Spleen (tissue), 11 donors: ENCODE measurements at regions not wholly inside any gene's neighbourhood (a gene's known extent, or its start where the extent isn't known, plus 50 kb on each side); places are given as distances from the start of the nearest gene placed in this dataset.
A peak's percentile ranks its signal among the peaks of the same experiment; 100 is the strongest.
"Not testable (repeated sequence)": the region's sequence is repeated elsewhere in the genome, so short reads cannot be mapped to it uniquely, and the experiment has no call there.

ENCODE experiments used
- DNase-seq: peaks from one replicate; pipeline ENCODE4 v3.0.0-alpha.2; 2020
- H3K27ac ChIP-seq, 8 donors: fragments of 200-600 bp; sonication (generic) in 7 of 8; 1 replicate in 4 of 8; 2 replicates in 4 of 8; pipeline versions ENCODE4 v1.5.0 to v1.8.0; 2016 to 2021; ENCODE audit warnings: inconsistent platforms in 4 of 8, mild to moderate bottlenecking in 4 of 8, moderate library complexity in 1 of 8
- H3K27me3 ChIP-seq, 7 donors: fragments of 200-600 bp; sonication (generic) in 6 of 7; replicated peaks in 1 of 7; 1 replicate in 4 of 7; 2 replicates in 3 of 7; pipeline versions ENCODE4 v1.5.0 to v1.8.0; 2016 to 2021; ENCODE audit warnings: inconsistent platforms in 3 of 7, mild to moderate bottlenecking in 1 of 7
- H3K36me3 ChIP-seq, 6 donors: fragments of 200-600 bp; sonication (generic) in 5 of 6; 1 replicate in 4 of 6; 2 replicates in 2 of 6; pipeline versions ENCODE4 v1.5.0 to v1.8.0; 2016 to 2021; ENCODE audit warnings: inconsistent platforms in 2 of 6
- H3K4me1 ChIP-seq, 6 donors: fragments of 200-600 bp; sonication (generic) in 5 of 6; 1 replicate in 3 of 6; 2 replicates in 3 of 6; pipeline versions ENCODE4 v1.5.0 to v1.8.0; 2016 to 2021; ENCODE audit warnings: inconsistent platforms in 3 of 6
- H3K4me3 ChIP-seq, 8 donors: fragments of 200-600 bp; sonication (generic) in 7 of 8; 1 replicate in 4 of 8; 2 replicates in 4 of 8; pipeline versions ENCODE4 v1.5.0 to v1.8.0; 2016 to 2021; ENCODE audit warnings: inconsistent platforms in 4 of 8, mild to moderate bottlenecking in 4 of 8, moderate library complexity in 2 of 8
- H3K9me3 ChIP-seq, 8 donors: fragments of 200-600 bp; sonication (generic) in 7 of 8; 1 replicate in 4 of 8; 2 replicates in 4 of 8; pipeline versions ENCODE4 v1.5.0 to v1.8.0; 2016 to 2021; ENCODE audit warnings: inconsistent platforms in 4 of 8
- CTCF ChIP-seq, 11 experiments: fragments of 200-600 bp in 7 of 11; fragments of 450-650 bp in 4 of 11; sonication (generic) in 4 of 11; IDR thresholded peaks in 8 of 11; conservative IDR thresholded peaks in 3 of 11; 1 replicate in 7 of 11; 2 replicates in 4 of 11; pipeline versions ENCODE4 v1.4.0 to v1.8.0; 2016 to 2021; ENCODE audit warnings: antibody characterized with exemption in 11 of 11, inconsistent platforms in 4 of 11, mild to moderate bottlenecking in 1 of 11
- POLR2A ChIP-seq, 3 donors: fragments of 450-650 bp; IDR thresholded peaks; one replicate each; pipeline ENCODE4 v1.5.1; 2017; ENCODE audit warnings: antibody characterized with exemption in 3 of 3, mild to moderate bottlenecking in 1 of 3
- POLR2AphosphoS5 ChIP-seq, 3 donors: sonication (generic); formaldehyde crosslinking; IDR thresholded peaks; one replicate each; pipeline ENCODE4 v1.5.1; 2017; ENCODE audit warnings: antibody characterized with exemption in 3 of 3
- WGBS, 5 donors: extraction: QIAGEN DNeasy Blood & Tissue Kit in 3 of 5; methylation state at CpG; one replicate each; pipeline versions ENCODE4 v1.1.5 to v1.1.7; 2013 to 2018; 5-methylcytosine and 5-hydroxymethylcytosine counted together
- intact Hi-C: fragments of 100-400 bp; cut with DNase I; formaldehyde crosslinking; loops from one replicate; pipeline ENCODE4 v1.15.0; 2023; ENCODE audit warnings: low total_unique reads
- donor health status: healthy with polysubstance abuse.
- donor health status: DM: no; HTN: no; CAD: no; lungs with moderate emphysema.
- donor health status: DM: no; HTN: no; CAD: no.
- donor health status: Bipolar disorder and iron deficiency.
- donor health status: healthy.
- donor health status: DM: no; HTN: no; CAD: no.
- donor health status: DM: yes; HTN: yes; CAD: no.

GRCh38 chr7:24392774-24393173 lies 108.8 kb downstream of the NPY start:
- H3K9me3 ChIP-seq, result no peaks in the 10 kb centered on the region
- TF ChIP-seq POLR2AphosphoS5 (IDR thresholded peaks at IDR 0.05) (no peak), CTCF (IDR thresholded peaks at IDR 0.05 in 8 of 11, conservative IDR thresholded peaks at IDR 0.05 in 3 of 11) (no peak), POLR2A (IDR thresholded peaks at IDR 0.05) (no peak)
- no peak overlapping the region for H3K4me3 ChIP-seq
- no peak for DNase-seq
- H3K36me3 ChIP-seq, result no peaks in the 10 kb centered on the region
- intact Hi-C loops, result no loop called here
- no peak overlapping the region for H3K27ac ChIP-seq
- WGBS, 5 donors, result 46 to 64% (median 58%) methylated on average over 1 of the region's 1 CpG
- no peaks in the 10 kb centered on the region for H3K4me1 ChIP-seq
- H3K27me3 ChIP-seq, result no peaks in the 10 kb centered on the region

- no peak overlapping the region for H3K27ac ChIP-seq
- H3K36me3 ChIP-seq, result no peaks in the 10 kb centered on the region
- intact Hi-C loops, result no loop called here
- no peak overlapping the region for H3K4me3 ChIP-seq
- 76 to 87% (median 84%) methylated on average over 3 of the region's 3 CpGs for WGBS, 5 donors
- no peaks in the 10 kb centered on the region for H3K9me3 ChIP-seq
- no peaks in the 10 kb centered on the region for H3K27me3 ChIP-seq
- no peaks in the 10 kb centered on the region for H3K4me1 ChIP-seq
- no peak for DNase-seq
- no peak for TF ChIP-seq CTCF (IDR thresholded peaks at IDR 0.05 in 8 of 11, conservative IDR thresholded peaks at IDR 0.05 in 3 of 11)
- TF ChIP-seq POLR2A (IDR thresholded peaks at IDR 0.05), result no peak
- no peak for TF ChIP-seq POLR2AphosphoS5 (IDR thresholded peaks at IDR 0.05)
Observed at GRCh38 chr7:24395512-24395911, 111.5 kb downstream of the NPY start.

- DNase-seq, H3K27me3 ChIP-seq, H3K9me3 ChIP-seq, H3K4me1 ChIP-seq, H3K4me3 ChIP-seq, intact Hi-C loops, H3K36me3 ChIP-seq, H3K27ac ChIP-seq: not testable (repeated sequence)
- WGBS, 5 donors, result 63 to 85% (median 73%) methylated on average over 5 to 13 of the region's 13 CpGs
Observed at GRCh38 chr7:24396387-24396786, 112.4 kb downstream of the NPY start.

GRCh38 chr7:24401628-24402593 lies 117.9 kb downstream of the NPY start:
- intact Hi-C loops, result loop anchor here (10.0 kb wide), 1 partner anchor 263 kb away; no protein-coding TSS in a partner anchor
- no peak for DNase-seq
- H3K27me3 ChIP-seq, result no peaks in the 10 kb centered on the region
- H3K9me3 ChIP-seq, result no peaks in the 10 kb centered on the region
- TF ChIP-seq POLR2A (IDR thresholded peaks at IDR 0.05) (no peak), CTCF (IDR thresholded peaks at IDR 0.05 in 8 of 11, conservative IDR thresholded peaks at IDR 0.05 in 3 of 11) (peak in 5 of 11 experiments; percentile 9 to 42 (median 15))
- H3K36me3 ChIP-seq, result no peaks in the 10 kb centered on the region
- H3K4me1 ChIP-seq, result no peaks in the 10 kb centered on the region
- H3K27ac ChIP-seq, result no peak overlapping the region
- no peak overlapping the region for H3K4me3 ChIP-seq
- WGBS, 5 donors, result 51 to 55% (median 53%) methylated on average over 13 to 14 of the region's 15 CpGs
